Osteoblast (primary cell): ENCODE measurements at regions not wholly inside any gene's neighbourhood (a gene's known extent, or its start where the extent isn't known, plus 50 kb on each side); places are given as distances from the start of the nearest gene placed in this dataset.
A peak's percentile ranks its signal among the peaks of the same experiment; 100 is the strongest.

Source experiments
- DNase-seq: peaks from one replicate; pipeline ENCODE4 v3.0.0; 2011; ENCODE audit warnings: low spot score, mixed read lengths; ENCODE audit not compliant: insufficient read length; ENCODE audit errors: missing footprints
- H2AFZ ChIP-seq: 2 replicates; pipeline ENCODE4 v1.6.0; 2011; ENCODE audit warnings: mild to moderate bottlenecking, low read length
- H3K27ac ChIP-seq: 2 replicates; pipeline ENCODE4 v1.5.1; 2011; ENCODE audit warnings: mild to moderate bottlenecking, low read depth, low read length, moderate library complexity
- H3K27me3 ChIP-seq: 2 replicates; pipeline ENCODE4 v1.6.0; 2012; ENCODE audit warnings: mild to moderate bottlenecking, control low read depth, inconsistent platforms, low read length, moderate library complexity; ENCODE audit not compliant: insufficient read depth
- H3K36me3 ChIP-seq: 2 replicates; pipeline ENCODE4 v1.5.1; 2011; ENCODE audit warnings: mild to moderate bottlenecking, low read length, control low read depth, moderate library complexity; ENCODE audit not compliant: insufficient read depth
- H3K4me1 ChIP-seq: 2 replicates; pipeline ENCODE4 v1.5.1; 2011; ENCODE audit warnings: mild to moderate bottlenecking, low read length, control low read depth, moderate library complexity; ENCODE audit not compliant: insufficient read depth
- H3K4me2 ChIP-seq: 2 replicates; pipeline ENCODE4 v1.6.0; 2011; ENCODE audit warnings: mild to moderate bottlenecking, low read length; ENCODE audit not compliant: insufficient read depth
- H3K4me3 ChIP-seq: fragments of 200-600 bp; sonication (generic); 3 replicates; pipeline ENCODE4 v1.5.1; 2012; ENCODE audit warnings: mild to moderate bottlenecking, low read length, inconsistent platforms; ENCODE audit not compliant: insufficient read depth
- H3K79me2 ChIP-seq: 2 replicates; pipeline ENCODE4 v1.6.0; 2012; ENCODE audit warnings: mild to moderate bottlenecking, low read length, control low read depth, inconsistent platforms; ENCODE audit not compliant: insufficient read depth
- H3K9me3 ChIP-seq: 2 replicates; pipeline ENCODE4 v1.5.1; 2011; ENCODE audit warnings: low read depth, low read length, control low read depth
- H4K20me1 ChIP-seq: 2 replicates; pipeline ENCODE4 v1.6.0; 2012; ENCODE audit warnings: mild to moderate bottlenecking, low read length, control low read depth; ENCODE audit not compliant: insufficient read depth
- TF ChIP-seq, protein P1 (sequence below): IDR thresholded peaks from 2 replicates; pipeline ENCODE4 v1.5.1; 2011; ENCODE audit warnings: mild to moderate bottlenecking, low read depth, low read length, moderate library complexity; ENCODE audit errors: extremely low read depth

DNA sequence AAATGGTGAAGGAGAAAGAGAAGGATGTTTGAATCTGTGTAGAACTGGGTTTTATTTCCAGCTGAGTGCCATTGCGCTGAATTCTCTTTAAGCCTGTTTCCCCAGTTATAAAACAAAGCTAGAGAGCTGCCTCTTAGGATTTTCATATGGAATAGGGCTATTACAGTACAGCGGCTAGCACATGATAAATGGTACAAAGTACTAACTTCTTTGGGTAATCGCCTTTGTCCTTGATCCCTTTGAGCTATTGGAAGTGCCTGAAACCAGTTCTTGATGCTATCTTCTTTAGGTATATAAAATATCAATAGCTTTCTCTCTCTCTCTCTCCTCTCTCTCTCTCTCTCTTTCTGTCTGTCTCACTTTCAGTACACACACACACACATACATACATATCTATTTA is 71.3 kb downstream of the SOX11 start:
- DNase-seq = no peak
- Histone ChIP-seq H3K36me3 (no peaks in the 10 kb centered on the region), H3K9me3 (no peaks in the 10 kb centered on the region), H3K4me1 (peaks cover 22% of the 10 kb centered on the region), H4K20me1 (no peaks in the 10 kb centered on the region), H3K27me3 (no peaks in the 10 kb centered on the region), H3K79me2 (no peaks in the 10 kb centered on the region), H2AFZ (no peak overlapping the region), H3K27ac (no peak overlapping the region), H3K4me2 (no peak overlapping the region), H3K4me3 (no peak overlapping the region)
- TF ChIP-seq, protein P1, sequence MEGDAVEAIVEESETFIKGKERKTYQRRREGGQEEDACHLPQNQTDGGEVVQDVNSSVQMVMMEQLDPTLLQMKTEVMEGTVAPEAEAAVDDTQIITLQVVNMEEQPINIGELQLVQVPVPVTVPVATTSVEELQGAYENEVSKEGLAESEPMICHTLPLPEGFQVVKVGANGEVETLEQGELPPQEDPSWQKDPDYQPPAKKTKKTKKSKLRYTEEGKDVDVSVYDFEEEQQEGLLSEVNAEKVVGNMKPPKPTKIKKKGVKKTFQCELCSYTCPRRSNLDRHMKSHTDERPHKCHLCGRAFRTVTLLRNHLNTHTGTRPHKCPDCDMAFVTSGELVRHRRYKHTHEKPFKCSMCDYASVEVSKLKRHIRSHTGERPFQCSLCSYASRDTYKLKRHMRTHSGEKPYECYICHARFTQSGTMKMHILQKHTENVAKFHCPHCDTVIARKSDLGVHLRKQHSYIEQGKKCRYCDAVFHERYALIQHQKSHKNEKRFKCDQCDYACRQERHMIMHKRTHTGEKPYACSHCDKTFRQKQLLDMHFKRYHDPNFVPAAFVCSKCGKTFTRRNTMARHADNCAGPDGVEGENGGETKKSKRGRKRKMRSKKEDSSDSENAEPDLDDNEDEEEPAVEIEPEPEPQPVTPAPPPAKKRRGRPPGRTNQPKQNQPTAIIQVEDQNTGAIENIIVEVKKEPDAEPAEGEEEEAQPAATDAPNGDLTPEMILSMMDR = no peak

DNA sequence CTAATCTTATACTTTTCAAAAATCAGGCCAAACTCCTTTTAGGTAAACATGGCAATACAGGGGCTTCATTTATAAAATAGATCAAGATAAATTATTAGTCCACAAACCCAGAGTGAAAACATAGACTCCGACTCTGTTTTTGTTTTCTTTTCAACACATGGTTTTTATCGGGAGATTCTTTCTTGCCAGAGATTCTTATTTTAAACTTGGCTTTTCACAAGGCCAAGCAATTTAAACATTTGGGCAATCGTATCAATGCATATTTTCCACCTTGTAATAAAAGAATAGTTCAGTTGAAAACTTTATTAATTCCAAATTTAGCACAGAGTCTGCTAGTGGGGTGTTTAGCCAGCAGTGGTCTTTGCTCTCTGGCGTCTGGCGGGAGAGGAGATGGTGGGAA is 71.9 kb downstream of the SOX11 start:
- H3K27ac ChIP-seq = no peak overlapping the region
- no peaks in the 10 kb centered on the region for H3K79me2 ChIP-seq
- no peak for DNase-seq
- H3K36me3 ChIP-seq = no peaks in the 10 kb centered on the region
- TF ChIP-seq, protein P1 = no peak
- H4K20me1 ChIP-seq = no peaks in the 10 kb centered on the region
- H3K4me3 ChIP-seq = no peak overlapping the region
- H3K4me2 ChIP-seq = no peak overlapping the region
- H3K4me1 ChIP-seq = peaks cover 22% of the 10 kb centered on the region
- no peak overlapping the region for H2AFZ ChIP-seq
- no peaks in the 10 kb centered on the region for H3K27me3 ChIP-seq
- H3K9me3 ChIP-seq = no peaks in the 10 kb centered on the region

DNA sequence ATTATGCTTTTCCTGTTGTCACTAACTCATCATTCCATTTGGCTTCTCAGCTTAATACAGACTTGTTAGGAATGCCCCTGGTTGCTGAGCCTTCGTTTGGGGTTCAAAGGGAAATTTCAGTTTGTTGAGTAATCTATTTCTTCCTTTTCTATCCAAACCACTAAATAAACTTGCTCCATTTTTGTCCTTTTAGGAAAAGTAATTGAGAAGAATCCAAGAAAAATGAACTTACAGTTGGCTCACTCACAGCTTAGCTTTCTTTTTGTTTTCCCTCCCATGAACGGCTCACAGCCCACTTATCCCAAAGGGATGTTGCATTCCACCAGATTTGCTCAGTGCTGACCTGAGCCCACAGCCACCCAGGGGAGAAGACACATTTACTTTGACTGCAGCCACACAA is 73.9 kb downstream of the SOX11 start:
- Histone ChIP-seq H3K27me3 (no peaks in the 10 kb centered on the region), H2AFZ (no peak overlapping the region), H3K4me3 (peak overlapping the region; percentile 28), H3K9me3 (no peaks in the 10 kb centered on the region), H3K79me2 (no peaks in the 10 kb centered on the region), H3K4me2 (peak overlapping the region; percentile 65), H3K27ac (peak overlapping the region; percentile 89), H3K36me3 (no peaks in the 10 kb centered on the region), H4K20me1 (no peaks in the 10 kb centered on the region), H3K4me1 (peaks cover 22% of the 10 kb centered on the region)
- TF ChIP-seq, protein P1 = no peak
- DNase-seq = peak; percentile 87

DNA sequence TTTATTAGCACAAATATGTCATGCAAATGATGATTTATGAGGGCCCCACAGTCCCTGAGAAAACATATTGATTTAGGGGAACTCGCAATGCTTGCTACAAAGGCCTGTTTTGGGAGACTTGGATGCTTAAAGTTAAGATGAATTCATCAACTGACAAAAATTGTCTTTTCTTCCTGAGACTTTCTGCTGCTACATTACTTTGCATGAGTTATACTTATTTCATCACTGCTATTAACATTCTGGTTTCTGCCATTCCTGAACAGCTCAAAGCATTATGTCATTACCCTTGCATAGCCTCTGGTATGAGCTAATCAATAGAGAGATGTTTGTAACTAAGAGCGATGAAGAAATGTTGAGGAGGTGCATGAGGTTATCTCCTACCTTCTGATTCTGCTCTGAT is 74.4 kb downstream of the SOX11 start:
- Histone ChIP-seq H3K36me3 (no peaks in the 10 kb centered on the region), H4K20me1 (no peaks in the 10 kb centered on the region), H3K9me3 (no peaks in the 10 kb centered on the region), H3K4me3 (peak overlapping the region; percentile 28), H3K27ac (peak overlapping the region; percentile 89), H3K4me1 (peaks cover 22% of the 10 kb centered on the region), H2AFZ (no peak overlapping the region), H3K79me2 (no peaks in the 10 kb centered on the region), H3K27me3 (no peaks in the 10 kb centered on the region), H3K4me2 (peak overlapping the region; percentile 65)
- DNase-seq = peak; percentile 77
- TF ChIP-seq, protein P1 = no peak
